Lung (tissue), 11 donors: ENCODE measurements at regions not wholly inside any gene's neighbourhood (a gene's known extent, or its start where the extent isn't known, plus 50 kb on each side); places are given as distances from the start of the nearest gene placed in this dataset.

Experiments used
- ATAC-seq: fragments of 200-7000 bp; cut with Tn5 transposase; one replicate; pipeline ENCODE4 v1.9.1; 2020; ENCODE audit warnings: moderate number of reproducible peaks; ENCODE audit not compliant: insufficient read depth, low FRiP score
- DNase-seq, 3 donors: peaks; one replicate each; pipeline ENCODE4 v3.0.0-alpha.2; 2013 to 2017
- H3K27ac ChIP-seq, 2 donors: one replicate each; pipeline ENCODE4 v1.5.1; 2013; ENCODE audit warnings: mild to moderate bottlenecking in 2 of 2, moderate library complexity in 2 of 2, control low read depth in 1 of 2, inconsistent platforms in 1 of 2, low read depth in 1 of 2, low read length in 1 of 2
- H3K27me3 ChIP-seq, 3 donors: one replicate each; pipeline ENCODE4 v1.5.1; 2013; ENCODE audit warnings: low read length in 2 of 3; ENCODE audit not compliant: control insufficient read depth in 3 of 3, insufficient read depth in 3 of 3
- H3K36me3 ChIP-seq, 4 donors: one replicate each; pipeline ENCODE4 v1.5.1; 2013; ENCODE audit warnings: low read length in 4 of 4, mild to moderate bottlenecking in 1 of 4, moderate library complexity in 1 of 4; ENCODE audit not compliant: control insufficient read depth in 4 of 4, insufficient read depth in 4 of 4
- H3K4me1 ChIP-seq, 5 donors: one replicate each; pipeline ENCODE4 v1.5.1; 2013; ENCODE audit warnings: low read length in 5 of 5, mild to moderate bottlenecking in 2 of 5, moderate library complexity in 1 of 5; ENCODE audit not compliant: control insufficient read depth in 5 of 5, insufficient read depth in 5 of 5
- H3K4me3 ChIP-seq: one replicate; pipeline ENCODE4 v1.5.1; 2013; ENCODE audit warnings: mild to moderate bottlenecking, control low read depth, moderate library complexity
- H3K9ac ChIP-seq, 2 donors: one replicate each; pipeline ENCODE4 v1.5.1; 2013; ENCODE audit warnings: low read length in 2 of 2, control low read depth in 1 of 2; ENCODE audit not compliant: insufficient read depth in 1 of 2
- H3K9me3 ChIP-seq, 4 donors: one replicate each; pipeline ENCODE4 v1.5.1; 2013; ENCODE audit warnings: low read length in 3 of 4, mild to moderate bottlenecking in 1 of 4, moderate library complexity in 1 of 4; ENCODE audit not compliant: control insufficient read depth in 4 of 4, insufficient read depth in 3 of 4
- CTCF ChIP-seq: IDR thresholded peaks from 2 replicates; pipeline ENCODE4 v1.5.1; 2012; ENCODE audit warnings: mild to moderate bottlenecking; ENCODE audit errors: control extremely low read depth, extremely low read depth
- WGBS, 2 donors: extraction: QIAGEN DNeasy Blood & Tissue Kit; methylation state at CpG; one replicate each; pipeline ENCODE4 v1.1.7; 2013; 5-methylcytosine and 5-hydroxymethylcytosine counted together
- donor health status: control.
- donor health status: control.
- donor health status: Bipolar disorder and iron deficiency.
- donor health status: healthy.
- donor health status: DM: yes; HTN: yes; CAD: no.

- TF ChIP-seq CTCF, result no peak
- Histone ChIP-seq H3K27me3 (no peaks in the 10 kb centered on the region), H3K27ac (no peak overlapping the region), H3K9ac (no peak overlapping the region), H3K4me1 (no peaks in the 10 kb centered on the region), H3K4me3 (no peak overlapping the region), H3K9me3 (no peaks in the 10 kb centered on the region), H3K36me3 (no peaks in the 10 kb centered on the region)
- WGBS, 2 donors, result 43 to 59% methylated on average over 5 of the region's 5 CpGs
- DNase-seq (no peak), ATAC-seq (no peak)
Observed at GRCh38 chr3:76199382-76199781, 414.0 kb upstream of the ZNF717 start.

- Histone ChIP-seq H3K4me1 (peaks cover 0 to 7% (median 0%) of the 10 kb centered on the region in 5 donors), H3K4me3 (no peak overlapping the region), H3K9ac (no peak overlapping the region), H3K27me3 (no peaks in the 10 kb centered on the region), H3K27ac (no peak overlapping the region), H3K9me3 (no peaks in the 10 kb centered on the region), H3K36me3 (no peaks in the 10 kb centered on the region)
- no peak for ATAC-seq
- 85 to 86% methylated on average over 12 of the region's 12 CpGs for WGBS, 2 donors
- no peak for TF ChIP-seq CTCF
- no peak for DNase-seq
Observed at GRCh38 chr3:76203578-76203977, 418.2 kb upstream of the ZNF717 start.

- no peak for TF ChIP-seq CTCF
- 58 to 69% methylated on average over 3 of the region's 3 CpGs for WGBS, 2 donors
- H3K36me3 ChIP-seq, result no peaks in the 10 kb centered on the region
- no peak overlapping the region for H3K4me3 ChIP-seq
- H3K4me1 ChIP-seq, result peaks cover 0 to 7% (median 0%) of the 10 kb centered on the region in 5 donors
- H3K27me3 ChIP-seq, result no peaks in the 10 kb centered on the region
- H3K9me3 ChIP-seq, result no peaks in the 10 kb centered on the region
- no peak overlapping the region for H3K27ac ChIP-seq
- ATAC-seq (no peak), DNase-seq (peak in 2 of 3 donors; percentile 6 to 29)
- H3K9ac ChIP-seq, result no peak overlapping the region
Observed at GRCh38 chr3:76206346-76206745, 421.0 kb upstream of the ZNF717 start.

- Histone ChIP-seq H3K27me3 (no peaks in the 10 kb centered on the region), H3K36me3 (no peaks in the 10 kb centered on the region), H3K9me3 (peaks cover 0 to 3% (median under 1%) of the 10 kb centered on the region in 4 donors), H3K4me1 (no peaks in the 10 kb centered on the region), H3K4me3 (no peak overlapping the region), H3K9ac (no peak overlapping the region), H3K27ac (no peak overlapping the region)
- ATAC-seq (no peak), DNase-seq (no peak)
- no peak for TF ChIP-seq CTCF
- WGBS, 2 donors, result 91 to 93% methylated on average over 2 of the region's 2 CpGs
Observed at GRCh38 chr3:76212679-76213078, 427.3 kb upstream of the ZNF717 start.
